ENCODE measurements at regions not wholly inside any gene's neighbourhood (a gene's known extent, or its start where the extent isn't known, plus 50 kb on each side); places are given as distances from the start of the nearest gene placed in this dataset.

DNA sequence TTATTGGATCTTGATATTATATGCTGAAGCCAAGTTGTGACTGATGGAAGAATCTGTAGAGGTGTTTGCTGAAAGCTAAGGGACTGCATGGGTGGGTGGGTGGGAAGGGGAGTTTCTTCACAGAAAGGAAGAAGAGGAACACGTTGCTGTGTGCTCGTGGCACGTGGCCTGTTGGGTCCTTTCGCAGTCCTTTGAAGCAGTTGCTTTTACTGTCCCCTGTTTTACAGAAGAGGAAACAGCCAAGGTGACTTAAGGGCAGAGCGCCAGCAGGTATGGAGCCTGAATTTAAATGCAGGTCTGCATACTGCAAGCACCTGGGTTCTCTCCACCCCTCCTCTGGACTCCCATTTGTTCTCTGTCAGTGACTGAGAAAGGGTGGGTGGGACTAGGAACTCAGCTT, 59.4 kb upstream of the PRR23C start:
- TF ChIP-seq EZH2phosphoT487 (IDR thresholded peaks at IDR 0.05; ENCODE audit: insufficient read depth, low read depth) (no peak), EZH2 (IDR thresholded peaks at IDR 0.05; ENCODE audit: insufficient read depth, poor library complexity, severe bottlenecking) (no peak)
